Coronary artery (tissue), 2 donors: ENCODE measurements at regions not wholly inside any gene's neighbourhood (a gene's known extent, or its start where the extent isn't known, plus 50 kb on each side); places are given as distances from the start of the nearest gene placed in this dataset.
"Not testable (repeated sequence)": the region's sequence is repeated elsewhere in the genome, so short reads cannot be mapped to it uniquely, and the experiment has no call there.

Experiments
- DNase-seq: peaks from one replicate; pipeline ENCODE4 v3.0.0-alpha.2; 2017; ENCODE audit warnings: low spot score
- H3K27ac ChIP-seq, 2 donors: fragments of 200-600 bp; sonication (generic); one replicate each; pipeline ENCODE4 v1.5.1; 2016 to 2019
- H3K4me3 ChIP-seq: fragments of 200-600 bp; sonication (generic); 2 replicates; pipeline ENCODE4 v1.5.1; 2016; ENCODE audit warnings: mild to moderate bottlenecking, moderate library complexity
- TF ChIP-seq, protein P1 (sequence below): fragments of 200-600 bp; sonication (generic); IDR thresholded peaks from one replicate; pipeline ENCODE4 v1.5.1; 2019; ENCODE audit warnings: antibody characterized with exemption

- DNase-seq = no peak
- H3K27ac ChIP-seq = no peak overlapping the region
- TF ChIP-seq, protein P1, sequence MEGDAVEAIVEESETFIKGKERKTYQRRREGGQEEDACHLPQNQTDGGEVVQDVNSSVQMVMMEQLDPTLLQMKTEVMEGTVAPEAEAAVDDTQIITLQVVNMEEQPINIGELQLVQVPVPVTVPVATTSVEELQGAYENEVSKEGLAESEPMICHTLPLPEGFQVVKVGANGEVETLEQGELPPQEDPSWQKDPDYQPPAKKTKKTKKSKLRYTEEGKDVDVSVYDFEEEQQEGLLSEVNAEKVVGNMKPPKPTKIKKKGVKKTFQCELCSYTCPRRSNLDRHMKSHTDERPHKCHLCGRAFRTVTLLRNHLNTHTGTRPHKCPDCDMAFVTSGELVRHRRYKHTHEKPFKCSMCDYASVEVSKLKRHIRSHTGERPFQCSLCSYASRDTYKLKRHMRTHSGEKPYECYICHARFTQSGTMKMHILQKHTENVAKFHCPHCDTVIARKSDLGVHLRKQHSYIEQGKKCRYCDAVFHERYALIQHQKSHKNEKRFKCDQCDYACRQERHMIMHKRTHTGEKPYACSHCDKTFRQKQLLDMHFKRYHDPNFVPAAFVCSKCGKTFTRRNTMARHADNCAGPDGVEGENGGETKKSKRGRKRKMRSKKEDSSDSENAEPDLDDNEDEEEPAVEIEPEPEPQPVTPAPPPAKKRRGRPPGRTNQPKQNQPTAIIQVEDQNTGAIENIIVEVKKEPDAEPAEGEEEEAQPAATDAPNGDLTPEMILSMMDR = no peak
- H3K4me3 ChIP-seq = no peak overlapping the region
These were observed 76.4 kb upstream of the ZNG1B start for GRCh38 chr2:113361051-113361450.

- H3K4me3 ChIP-seq = no peak overlapping the region
- H3K27ac ChIP-seq = no peak overlapping the region
- no peak for DNase-seq
- TF ChIP-seq, protein P1 = no peak
These were observed 78.3 kb upstream of the PAX8 start for GRCh38 chr2:113357071-113357470.

GRCh38 chr2:113356284-113356683, 77.6 kb upstream of the PAX8 start:
- not testable (repeated sequence) for H3K27ac ChIP-seq, DNase-seq, H3K4me3 ChIP-seq

DNA sequence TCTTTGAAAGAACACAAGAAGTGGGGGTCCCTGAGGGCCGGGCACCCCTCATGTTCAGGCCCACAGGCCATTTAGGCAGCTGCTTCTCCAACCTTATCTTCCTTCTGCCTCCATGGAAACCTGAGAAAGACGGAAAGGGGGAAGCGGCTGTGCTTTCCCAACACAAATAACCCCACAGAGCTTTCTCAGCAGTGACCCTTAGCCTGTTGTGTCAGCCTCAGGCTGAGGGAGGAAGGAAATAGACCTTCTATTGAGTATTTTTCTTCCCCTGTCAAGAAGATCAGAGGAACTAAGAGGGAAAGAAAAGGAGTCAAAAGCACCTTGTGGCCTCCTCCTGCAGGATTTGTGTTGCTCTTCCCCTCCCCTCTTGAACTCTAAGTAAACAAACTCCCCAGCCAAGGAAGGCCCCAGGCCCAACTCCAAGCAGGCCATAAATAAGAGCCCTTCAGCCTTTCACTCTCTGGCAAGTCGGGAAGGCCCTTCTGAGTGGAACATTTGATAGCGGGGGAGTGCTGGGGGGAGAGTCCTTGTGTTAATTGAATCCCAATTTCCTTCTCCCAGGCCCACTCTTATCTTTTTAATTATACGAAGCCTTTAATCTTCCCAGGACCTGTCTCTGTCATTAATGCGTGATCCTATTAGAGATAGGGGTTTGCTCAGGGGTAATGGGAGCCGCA, 76.8 kb upstream of the PAX8 start:
- not testable (repeated sequence) for H3K4me3 ChIP-seq, DNase-seq, H3K27ac ChIP-seq

DNA sequence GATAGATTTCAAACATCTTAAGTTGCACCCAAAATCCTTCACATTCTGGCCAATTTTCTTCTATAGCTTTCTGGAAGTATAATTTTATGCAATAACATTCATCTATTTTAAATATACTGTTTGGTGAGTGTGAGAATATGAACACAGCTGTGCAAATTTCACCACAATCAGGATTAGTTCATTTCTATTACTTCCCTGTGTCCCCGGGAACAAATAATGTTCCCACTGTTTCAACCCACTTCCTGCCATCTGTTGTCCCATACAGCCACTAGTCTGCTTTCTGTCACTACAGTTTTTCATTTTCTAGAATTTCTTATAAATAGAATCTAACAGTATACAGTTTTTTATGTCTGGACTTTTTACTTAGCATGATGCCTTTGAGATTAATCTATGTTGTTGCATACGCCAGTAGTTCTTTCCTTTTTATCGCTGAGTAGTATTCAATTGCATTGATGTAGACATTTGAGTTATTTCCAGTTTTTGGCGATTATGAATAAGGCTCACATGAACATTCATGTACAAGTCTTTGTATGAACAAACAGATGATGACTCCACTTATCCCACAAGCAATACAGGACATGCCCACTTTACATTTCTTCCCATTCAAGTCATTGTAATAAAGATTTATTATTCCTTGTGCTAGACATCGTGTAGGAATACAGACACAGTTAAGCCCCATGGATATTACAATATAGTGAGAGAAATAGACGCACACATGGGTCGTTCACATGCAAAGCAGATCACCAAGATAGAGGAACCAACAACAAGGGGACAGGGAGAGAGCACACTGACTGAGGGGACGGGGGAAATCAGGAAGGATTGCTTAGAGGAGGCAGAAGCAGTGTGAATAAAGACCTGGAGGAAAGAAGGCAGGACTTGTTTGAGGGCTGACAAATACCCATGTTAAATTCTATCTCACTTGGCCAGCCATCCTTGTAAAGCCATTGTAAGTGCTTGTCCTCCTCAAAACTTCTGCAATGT, 72.9 kb upstream of the PAX8 start:
- DNase-seq = no peak
- H3K4me3 ChIP-seq = no peak overlapping the region
- H3K27ac ChIP-seq = peak overlapping the region in 1 of 2 donors; percentile 17
- TF ChIP-seq, protein P1 = no peak

DNA sequence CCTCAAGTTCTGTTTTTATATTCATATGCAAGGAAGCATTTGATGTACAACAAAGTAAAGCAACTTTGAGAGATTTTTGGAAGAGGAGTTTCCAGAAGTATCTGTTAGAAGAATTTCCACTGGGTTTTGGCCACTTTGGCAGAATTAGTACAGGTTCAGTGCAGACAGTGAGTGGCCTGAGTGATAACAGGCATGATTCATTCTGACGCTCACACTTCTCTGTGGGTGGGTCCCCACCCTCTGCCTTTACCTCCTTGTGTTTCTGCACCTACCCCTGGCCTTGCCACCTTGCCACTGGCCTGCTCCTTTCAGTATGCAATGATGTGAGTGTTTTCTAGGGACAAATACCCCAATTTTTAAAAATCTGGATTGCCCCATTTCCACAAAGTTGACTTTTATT, 65.1 kb upstream of the PAX8 start:
- DNase-seq, H3K27ac ChIP-seq, H3K4me3 ChIP-seq: not testable (repeated sequence)

GRCh38 chr2:113342650-113343049, 63.9 kb upstream of the PAX8 start:
- no peak overlapping the region for H3K27ac ChIP-seq
- no peak overlapping the region for H3K4me3 ChIP-seq
- TF ChIP-seq, protein P1 = no peak
- no peak for DNase-seq

- H3K27ac ChIP-seq, H3K4me3 ChIP-seq, DNase-seq: not testable (repeated sequence)
These were observed 63.1 kb upstream of the PAX8 start for GRCh38 chr2:113341870-113342253.

DNA sequence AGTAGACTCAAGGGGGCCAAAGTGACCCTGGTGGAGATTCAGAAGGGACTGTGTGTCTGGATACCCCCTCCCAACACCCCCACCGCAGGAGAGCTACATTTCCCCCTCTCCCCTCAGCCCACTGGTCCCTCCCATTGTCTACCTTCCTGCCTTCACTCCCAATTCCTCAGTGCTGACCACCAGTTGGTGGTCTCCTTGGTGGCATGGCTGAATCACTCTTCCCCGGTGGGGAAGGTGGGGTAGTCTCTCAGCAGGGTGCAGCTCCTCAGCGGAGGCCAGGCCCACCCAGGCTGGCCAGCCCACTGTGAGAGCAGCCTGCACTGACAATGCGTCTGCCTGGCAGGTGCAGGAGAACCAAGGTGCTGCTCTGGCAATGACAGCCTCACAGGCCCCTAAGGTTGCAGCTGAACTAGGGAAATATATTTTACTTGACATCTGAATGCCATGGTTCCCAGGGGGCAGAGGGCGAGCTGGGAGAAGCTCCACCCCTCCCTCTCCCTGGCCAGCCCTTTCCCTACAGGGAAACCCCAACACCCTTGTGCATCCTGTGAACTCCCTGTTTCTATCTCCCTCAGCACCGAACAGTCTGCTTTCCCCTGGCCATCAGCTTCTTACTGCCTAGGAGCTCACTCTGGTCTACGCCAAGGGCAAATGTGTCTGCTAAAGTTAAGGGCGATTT, 62.6 kb upstream of the PAX8 start:
- H3K4me3 ChIP-seq = no peak overlapping the region
- TF ChIP-seq, protein P1 = no peak
- DNase-seq = no peak

More for the DNA sequence above, 62.6 kb upstream of the PAX8 start:
- H3K27ac ChIP-seq = no peak overlapping the region
